ENCODE measurements at regions not wholly inside any gene's neighbourhood (a gene's known extent, or its start where the extent isn't known, plus 50 kb on each side); places are given as distances from the start of the nearest gene placed in this dataset.

GRCh38 chr2:7881063-7881462 lies 800.8 kb upstream of the ID2 start:
- TF ChIP-seq POLR2A (IDR thresholded peaks at IDR 0.05) (no peak), CTCF (IDR thresholded peaks at IDR 0.05) (no peak)
